H1 (cell line): ENCODE measurements at regions not wholly inside any gene's neighbourhood (a gene's known extent, or its start where the extent isn't known, plus 50 kb on each side); places are given as distances from the start of the nearest gene placed in this dataset.

Experiments used
- FOSL1 ChIP-seq: IDR thresholded peaks from 2 replicates; pipeline ENCODE4 v1.6.1; 2011; ENCODE audit warnings: mild to moderate bottlenecking, low read depth, low read length, moderate library complexity; ENCODE audit not compliant: insufficient read depth
- PHF8 ChIP-seq: fragments of 200-600 bp; sonication (generic); conservative IDR thresholded peaks from 2 replicates; pipeline ENCODE4 v1.7.1; 2012; ENCODE audit warnings: low read depth, mild to moderate bottlenecking, inconsistent platforms, low read length, moderate library complexity
- TF ChIP-seq, protein P1 (sequence below): IDR thresholded peaks from 2 replicates; pipeline ENCODE4 v1.6.1; 2011; ENCODE audit warnings: low read length, improper control_type of control experiment

- TF ChIP-seq FOSL1 (no peak), PHF8 (no peak)
- TF ChIP-seq, protein P1, sequence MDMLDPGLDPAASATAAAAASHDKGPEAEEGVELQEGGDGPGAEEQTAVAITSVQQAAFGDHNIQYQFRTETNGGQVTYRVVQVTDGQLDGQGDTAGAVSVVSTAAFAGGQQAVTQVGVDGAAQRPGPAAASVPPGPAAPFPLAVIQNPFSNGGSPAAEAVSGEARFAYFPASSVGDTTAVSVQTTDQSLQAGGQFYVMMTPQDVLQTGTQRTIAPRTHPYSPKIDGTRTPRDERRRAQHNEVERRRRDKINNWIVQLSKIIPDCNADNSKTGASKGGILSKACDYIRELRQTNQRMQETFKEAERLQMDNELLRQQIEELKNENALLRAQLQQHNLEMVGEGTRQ: no peak
Measured at GRCh38 chr2:118665784-118666529, 181.5 kb downstream of the EN1 start (continued).
